HG02678 (cell line): ENCODE measurements at regions not wholly inside any gene's neighbourhood (a gene's known extent, or its start where the extent isn't known, plus 50 kb on each side); places are given as distances from the start of the nearest gene placed in this dataset.

ENCODE experiments used
- ATAC-seq: cut with Tn5 transposase; IDR thresholded peaks from one replicate; pipeline ENCODE4 v1.9.1; 2021; ENCODE audit warnings: mild to moderate bottlenecking, moderate library complexity; ENCODE audit not compliant: unreplicated experiment

- no peak for ATAC-seq
These were observed 152.1 kb downstream of the PMP22 start for GRCh38 chr17:15112846-15113617.

- ATAC-seq: no peak
These were observed 155.5 kb downstream of the PMP22 start for GRCh38 chr17:15109608-15110007.

- no peak for ATAC-seq
These were observed 156.1 kb downstream of the PMP22 start for GRCh38 chr17:15108992-15109391.

GRCh38 chr17:15106540-15106939, 158.6 kb downstream of the PMP22 start:
- no peak for ATAC-seq

- ATAC-seq: no peak
These were observed 161.3 kb downstream of the PMP22 start for GRCh38 chr17:15103785-15104184.

GRCh38 chr17:15101175-15101574, 164.0 kb downstream of the PMP22 start:
- no peak for ATAC-seq

- ATAC-seq: no peak
These were observed 168.6 kb downstream of the PMP22 start for GRCh38 chr17:15096511-15096910.

- ATAC-seq: no peak
These were observed 169.2 kb downstream of the PMP22 start for GRCh38 chr17:15095935-15096334.

GRCh38 chr17:15092762-15093161, 172.4 kb downstream of the PMP22 start:
- no peak for ATAC-seq

GRCh38 chr17:15092261-15092660, 172.9 kb downstream of the PMP22 start:
- no peak for ATAC-seq

GRCh38 chr17:15091825-15092224, 173.3 kb downstream of the PMP22 start:
- no peak for ATAC-seq

- no peak for ATAC-seq
These were observed 174.6 kb downstream of the PMP22 start for GRCh38 chr17:15090533-15090932.

GRCh38 chr17:15087946-15088345, 177.2 kb downstream of the PMP22 start:
- no peak for ATAC-seq

- ATAC-seq: no peak
These were observed 178.3 kb downstream of the PMP22 start for GRCh38 chr17:15086776-15087295.

GRCh38 chr17:15085890-15086677, 179.0 kb downstream of the PMP22 start:
- ATAC-seq: no peak

- ATAC-seq: no peak
These were observed 181.9 kb downstream of the PMP22 start for GRCh38 chr17:15083225-15083624.

GRCh38 chr17:15081008-15081407, 184.1 kb downstream of the PMP22 start:
- no peak for ATAC-seq

- no peak for ATAC-seq
These were observed 186.6 kb downstream of the PMP22 start for GRCh38 chr17:15078570-15078969.

GRCh38 chr17:15076991-15077663, 188.0 kb downstream of the PMP22 start:
- ATAC-seq: no peak

GRCh38 chr17:15051933-15052332, 213.2 kb downstream of the PMP22 start:
- ATAC-seq: no peak

GRCh38 chr17:15049795-15050160, 215.3 kb downstream of the PMP22 start:
- no peak for ATAC-seq
